ENCODE measurements at regions not wholly inside any gene's neighbourhood (a gene's known extent, or its start where the extent isn't known, plus 50 kb on each side); places are given as distances from the start of the nearest gene placed in this dataset.

DNA sequence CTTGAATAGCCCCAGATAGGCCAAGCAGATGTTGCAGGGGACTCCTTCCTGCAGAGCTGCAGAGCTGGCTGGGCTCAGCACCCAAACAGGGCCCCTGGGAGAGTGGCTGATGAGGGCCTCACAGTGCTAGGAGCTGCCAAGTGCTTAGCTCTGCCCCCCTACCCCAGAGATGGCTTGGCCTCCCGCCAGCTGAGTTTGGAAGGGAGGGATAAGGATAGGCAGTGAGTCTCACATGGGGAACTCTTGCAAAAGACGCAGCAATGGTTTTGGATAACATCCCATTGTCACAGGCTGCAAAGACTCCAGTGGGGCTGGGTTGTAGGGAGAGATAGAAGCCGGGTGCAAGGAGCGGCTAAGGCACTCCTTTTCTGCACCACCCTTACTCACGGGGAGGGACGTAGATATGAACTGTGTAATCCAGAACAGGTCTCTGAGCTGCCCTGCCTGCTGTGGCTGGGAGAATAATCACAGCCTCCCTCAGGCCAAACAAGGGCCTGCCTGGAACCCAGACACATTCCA is 52.9 kb upstream of the MAF start:
- no peak for DNase-seq
- in situ Hi-C loops (cut with HindIII; ENCODE audit: low pct_ligation_motif_present, low pct_unique_long_range_greater_than_20kb, low sequenced_read_pairs), result no loop called here

DNA sequence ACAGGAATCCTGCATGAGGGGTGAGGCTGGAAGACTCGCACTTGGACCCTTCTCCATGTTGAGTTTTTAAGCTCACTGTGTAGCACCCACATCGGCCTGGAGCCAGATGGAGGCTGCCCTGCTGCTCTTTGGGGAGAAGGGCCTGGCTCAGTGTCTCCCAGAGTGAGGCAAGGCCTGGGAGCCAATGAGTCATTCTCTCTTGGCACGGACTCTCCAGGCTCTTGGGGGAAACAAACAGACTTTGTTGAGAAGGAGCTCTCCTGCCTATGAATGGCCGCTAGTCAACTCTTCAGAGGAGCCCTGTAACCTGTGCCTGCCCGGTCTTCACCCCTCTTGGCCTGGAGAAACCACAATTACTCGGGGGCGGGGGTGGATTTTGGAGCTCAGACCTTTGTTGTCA is 50.8 kb upstream of the MAF start:
- no peak for DNase-seq

More for the DNA sequence above, 50.8 kb upstream of the MAF start:
- in situ Hi-C loops (cut with HindIII; ENCODE audit: low pct_ligation_motif_present, low pct_unique_long_range_greater_than_20kb, low sequenced_read_pairs), result no loop called here

All from ACHN (cell line).